Hepatocyte (in vitro differentiated cells): ENCODE measurements at regions not wholly inside any gene's neighbourhood (a gene's known extent, or its start where the extent isn't known, plus 50 kb on each side); places are given as distances from the start of the nearest gene placed in this dataset.

Experiments used
- DNase-seq: peaks from one replicate; pipeline ENCODE4 v3.0.0-alpha.2; 2016; ENCODE audit warnings: low spot score
- H2AFZ ChIP-seq: fragments of 200-600 bp; sonication (generic); 2 replicates; pipeline ENCODE4 v1.6.0; 2016; ENCODE audit warnings: antibody characterized with exemption, mild to moderate bottlenecking
- H3K27ac ChIP-seq: fragments of 200-600 bp; sonication (generic); 2 replicates; pipeline ENCODE4 v1.5.1; 2016; ENCODE audit warnings: mild to moderate bottlenecking
- H3K27me3 ChIP-seq: fragments of 200-600 bp; sonication (generic); 2 replicates; pipeline ENCODE4 v1.6.1; 2016
- H3K36me3 ChIP-seq: fragments of 200-600 bp; sonication (generic); replicated peaks from 2 replicates; pipeline ENCODE4 v1.5.1; 2016; ENCODE audit warnings: low read depth; ENCODE audit not compliant: insufficient read depth
- H3K4me1 ChIP-seq: fragments of 200-600 bp; sonication (generic); 2 replicates; pipeline ENCODE4 v1.5.1; 2016; ENCODE audit warnings: mild to moderate bottlenecking, moderate library complexity; ENCODE audit not compliant: insufficient read depth
- H3K4me2 ChIP-seq: fragments of 200-600 bp; sonication (generic); 2 replicates; pipeline ENCODE4 v1.6.0; 2016
- H3K4me3 ChIP-seq: fragments of 200-600 bp; sonication (generic); 2 replicates; pipeline ENCODE4 v1.5.1; 2016; ENCODE audit warnings: mild to moderate bottlenecking
- H3K79me2 ChIP-seq: fragments of 200-600 bp; sonication (generic); 2 replicates; pipeline ENCODE4 v1.6.0; 2017; ENCODE audit warnings: mild to moderate bottlenecking
- H3K9me2 ChIP-seq: fragments of 200-600 bp; sonication (generic); replicated peaks from 2 replicates; pipeline ENCODE4 v1.6.0; 2017; ENCODE audit warnings: mild to moderate bottlenecking; ENCODE audit not compliant: insufficient read depth
- H3K9me3 ChIP-seq: fragments of 200-600 bp; sonication (generic); 2 replicates; pipeline ENCODE4 v1.5.1; 2016; ENCODE audit warnings: low read depth, mild to moderate bottlenecking
- H4K20me1 ChIP-seq: fragments of 200-600 bp; sonication (generic); 2 replicates; pipeline ENCODE4 v1.6.0; 2016; ENCODE audit warnings: mild to moderate bottlenecking; ENCODE audit not compliant: insufficient read depth, poor library complexity, severe bottlenecking
- CTCF ChIP-seq: fragments of 200-600 bp; sonication (generic); IDR thresholded peaks from 2 replicates; pipeline ENCODE4 v1.5.1; 2016; ENCODE audit warnings: antibody characterized with exemption, mild to moderate bottlenecking; ENCODE audit not compliant: poor library complexity
- EZH2 ChIP-seq: fragments of 200-600 bp; sonication (generic); IDR thresholded peaks from 2 replicates; pipeline ENCODE4 v1.6.1; 2016; ENCODE audit warnings: antibody characterized with exemption, mild to moderate bottlenecking, borderline replicate concordance
- EZH2phosphoT487 ChIP-seq: fragments of 200-600 bp; sonication (generic); IDR thresholded peaks from one replicate; pipeline ENCODE4 v1.6.1; 2018; ENCODE audit warnings: antibody characterized with exemption, mild to moderate bottlenecking, low read depth, moderate library complexity; ENCODE audit not compliant: unreplicated experiment, severe bottlenecking
- WGBS: methylation state at CpG from one replicate; pipeline ENCODE4 v1.1.6; 2016; ENCODE audit warnings: low lambda C conversion rate; ENCODE audit errors: missing lambda C conversion rate; 5-methylcytosine and 5-hydroxymethylcytosine counted together

- Histone ChIP-seq H3K4me1 (peaks cover 19% of the 10 kb centered on the region), H2AFZ (no peak overlapping the region), H3K79me2 (no peaks in the 10 kb centered on the region), H3K36me3 (no peaks in the 10 kb centered on the region), H3K4me3 (no peak overlapping the region), H4K20me1 (no peaks in the 10 kb centered on the region), H3K4me2 (peak overlapping the region; percentile 30), H3K9me2 (no peaks in the 10 kb centered on the region), H3K27ac (peak overlapping the region; percentile 38), H3K27me3 (no peaks in the 10 kb centered on the region), H3K9me3 (no peaks in the 10 kb centered on the region)
- no peak for TF ChIP-seq CTCF
- no peak for TF ChIP-seq EZH2phosphoT487
- TF ChIP-seq EZH2, result no peak
- DNase-seq, result no peak
- 23% methylated on average over 3 of the region's 3 CpGs for WGBS
These were observed 450.0 kb downstream of the USP25 start for GRCh38 chr21:16179773-16180172.

- Histone ChIP-seq H4K20me1 (no peaks in the 10 kb centered on the region), H3K4me2 (peak overlapping the region; percentile 30), H3K27me3 (no peaks in the 10 kb centered on the region), H3K4me3 (no peak overlapping the region), H3K27ac (peak overlapping the region; percentile 38), H3K4me1 (peaks cover 19% of the 10 kb centered on the region), H3K9me2 (no peaks in the 10 kb centered on the region), H2AFZ (no peak overlapping the region), H3K36me3 (no peaks in the 10 kb centered on the region), H3K9me3 (no peaks in the 10 kb centered on the region), H3K79me2 (no peaks in the 10 kb centered on the region)
- TF ChIP-seq EZH2, result no peak
- no peak for TF ChIP-seq CTCF
- no peak for TF ChIP-seq EZH2phosphoT487
- WGBS, result 52% methylated on average over 3 of the region's 3 CpGs
- DNase-seq, result no peak
These were observed 450.8 kb downstream of the USP25 start for GRCh38 chr21:16180614-16181013.

DNA sequence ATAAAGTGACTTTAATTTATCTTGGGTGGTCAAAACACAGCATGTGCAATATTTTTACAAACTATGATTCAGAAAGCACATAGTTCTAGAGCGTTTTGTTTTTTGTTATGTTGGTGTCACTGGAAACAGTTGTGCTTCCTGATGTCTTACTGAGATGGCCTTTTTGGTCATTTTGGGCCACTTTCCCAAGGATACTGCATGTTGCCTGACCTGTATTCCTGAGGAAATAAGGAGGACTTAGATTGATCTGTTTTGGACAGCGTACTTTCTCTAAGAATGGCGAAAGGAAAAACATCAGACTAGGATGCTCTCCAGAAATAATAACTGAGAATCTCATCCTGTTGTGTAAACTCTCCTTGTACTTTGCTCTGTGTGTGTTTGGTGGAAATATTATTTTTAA, 451.2 kb downstream of the USP25 start:
- no peak for DNase-seq
- H4K20me1 ChIP-seq, result no peaks in the 10 kb centered on the region
- H3K36me3 ChIP-seq, result no peaks in the 10 kb centered on the region
- no peaks in the 10 kb centered on the region for H3K27me3 ChIP-seq
- no peaks in the 10 kb centered on the region for H3K9me2 ChIP-seq
- H3K79me2 ChIP-seq, result no peaks in the 10 kb centered on the region
- H3K4me1 ChIP-seq, result peaks cover 19% of the 10 kb centered on the region
- no peak overlapping the region for H3K4me3 ChIP-seq
- WGBS, result 80% methylated on average over 3 of the region's 3 CpGs
- H3K9me3 ChIP-seq, result no peaks in the 10 kb centered on the region
- TF ChIP-seq EZH2 (no peak), EZH2phosphoT487 (no peak), CTCF (no peak)
- H3K27ac ChIP-seq, result peak overlapping the region; percentile 38
- H3K4me2 ChIP-seq, result no peak overlapping the region
- H2AFZ ChIP-seq, result no peak overlapping the region

- no peak overlapping the region for H2AFZ ChIP-seq
- 58% methylated on average over 1 of the region's 1 CpG for WGBS
- H3K4me3 ChIP-seq, result no peak overlapping the region
- no peak for DNase-seq
- no peak for TF ChIP-seq EZH2
- no peak for TF ChIP-seq EZH2phosphoT487
- no peak for TF ChIP-seq CTCF
- no peaks in the 10 kb centered on the region for H3K79me2 ChIP-seq
- no peaks in the 10 kb centered on the region for H4K20me1 ChIP-seq
- H3K27ac ChIP-seq, result no peak overlapping the region
- H3K9me3 ChIP-seq, result no peaks in the 10 kb centered on the region
- H3K4me1 ChIP-seq, result peaks cover 4% of the 10 kb centered on the region
- H3K9me2 ChIP-seq, result no peaks in the 10 kb centered on the region
- H3K36me3 ChIP-seq, result no peaks in the 10 kb centered on the region
- no peaks in the 10 kb centered on the region for H3K27me3 ChIP-seq
- H3K4me2 ChIP-seq, result no peak overlapping the region
These were observed 456.0 kb downstream of the USP25 start for GRCh38 chr21:16185766-16186165.
